AG04450 (cell line): ENCODE measurements at regions not wholly inside any gene's neighbourhood (a gene's known extent, or its start where the extent isn't known, plus 50 kb on each side); places are given as distances from the start of the nearest gene placed in this dataset.

Experiments used
- CTCF ChIA-PET: fragments of 300-600, 350-600 bp; formaldehyde crosslinking; extraction: SDS; loops from one replicate; lab custom pipeline; 2022; ENCODE audit warnings: antibody characterized with exemption, inconsistent platforms; lab: Charles Lee
- POLR2A ChIA-PET: fragments of 350-600 bp; formaldehyde crosslinking; extraction: SDS; loops from one replicate; lab custom pipeline; 2021; ENCODE audit warnings: antibody characterized with exemption, inconsistent platforms; lab: Yijun Ruan, JAX
- DNase-seq: peaks from one replicate; pipeline ENCODE4 v3.0.0-alpha.2; 2011; ENCODE audit warnings: low read depth, low spot score
- H3K27ac ChIP-seq: one replicate; pipeline ENCODE4 v1.5.1; 2012; ENCODE audit warnings: low read depth, low read length, control low read depth
- H3K27me3 ChIP-seq: one replicate; pipeline ENCODE4 v1.6.0; 2012; ENCODE audit warnings: low read length; ENCODE audit not compliant: control insufficient read depth, insufficient read depth
- H3K4me3 ChIP-seq: 2 replicates; pipeline ENCODE4 v1.5.1; 2011; ENCODE audit warnings: mild to moderate bottlenecking, low read depth, low read length, control low read depth
- H3K9me3 ChIP-seq: 2 replicates; pipeline ENCODE4 v1.5.1; 2012; ENCODE audit warnings: low read length; ENCODE audit not compliant: control insufficient read depth, insufficient read depth
- CTCF ChIP-seq: IDR thresholded peaks from 2 replicates; pipeline ENCODE4 v1.5.1; 2011; ENCODE audit warnings: low read depth, low read length, control low read depth, inconsistent platforms

GRCh38 chr3:124201226-124201625, 209.3 kb upstream of the ROPN1 start:
- TF ChIP-seq CTCF, result no peak
- Histone ChIP-seq H3K27ac (no peak overlapping the region), H3K9me3 (no peaks in the 10 kb centered on the region), H3K4me3 (no peak overlapping the region), H3K27me3 (peaks cover 29% of the 10 kb centered on the region)
- CTCF ChIA-PET, result interaction anchor here (0.7 kb wide), 1 partner anchor 445 kb away, joined by 3 read pairs; no protein-coding TSS in a partner anchor
- POLR2A ChIA-PET, result no interaction called here
- DNase-seq, result no peak

- CTCF ChIA-PET, result no interaction called here
- DNase-seq, result no peak
- TF ChIP-seq CTCF, result no peak
- no peaks in the 10 kb centered on the region for H3K9me3 ChIP-seq
- no peak overlapping the region for H3K27ac ChIP-seq
- peaks cover 29% of the 10 kb centered on the region for H3K27me3 ChIP-seq
- POLR2A ChIA-PET, result no interaction called here
- no peak overlapping the region for H3K4me3 ChIP-seq
Measured at GRCh38 chr3:124201786-124202185, 209.9 kb upstream of the ROPN1 start.

- peaks cover 23% of the 10 kb centered on the region for H3K27me3 ChIP-seq
- no peak overlapping the region for H3K27ac ChIP-seq
- no peak overlapping the region for H3K4me3 ChIP-seq
- no peak for DNase-seq
- ChIA-PET CTCF (no interaction called here), POLR2A (no interaction called here)
- no peaks in the 10 kb centered on the region for H3K9me3 ChIP-seq
- no peak for TF ChIP-seq CTCF
Measured at GRCh38 chr3:124202754-124203153, 210.8 kb upstream of the ROPN1 start.

GRCh38 chr3:124203292-124203691, 211.4 kb upstream of the ROPN1 start:
- H3K27ac ChIP-seq, result no peak overlapping the region
- DNase-seq, result no peak
- no peak for TF ChIP-seq CTCF
- peaks cover 24% of the 10 kb centered on the region for H3K27me3 ChIP-seq
- CTCF ChIA-PET, result no interaction called here
- H3K4me3 ChIP-seq, result no peak overlapping the region
- POLR2A ChIA-PET, result no interaction called here
- H3K9me3 ChIP-seq, result no peaks in the 10 kb centered on the region

GRCh38 chr3:124206225-124207055, 214.5 kb upstream of the ROPN1 start:
- ChIA-PET CTCF (no interaction called here), POLR2A (no interaction called here)
- Histone ChIP-seq H3K27ac (no peak overlapping the region), H3K4me3 (no peak overlapping the region), H3K9me3 (no peaks in the 10 kb centered on the region), H3K27me3 (peaks cover 18% of the 10 kb centered on the region)
- no peak for TF ChIP-seq CTCF
- DNase-seq, result no peak
